ENCODE measurements at regions not wholly inside any gene's neighbourhood (a gene's known extent, or its start where the extent isn't known, plus 50 kb on each side); places are given as distances from the start of the nearest gene placed in this dataset.
"Not testable (repeated sequence)": the region's sequence is repeated elsewhere in the genome, so short reads cannot be mapped to it uniquely, and the experiment has no call there.

DNA sequence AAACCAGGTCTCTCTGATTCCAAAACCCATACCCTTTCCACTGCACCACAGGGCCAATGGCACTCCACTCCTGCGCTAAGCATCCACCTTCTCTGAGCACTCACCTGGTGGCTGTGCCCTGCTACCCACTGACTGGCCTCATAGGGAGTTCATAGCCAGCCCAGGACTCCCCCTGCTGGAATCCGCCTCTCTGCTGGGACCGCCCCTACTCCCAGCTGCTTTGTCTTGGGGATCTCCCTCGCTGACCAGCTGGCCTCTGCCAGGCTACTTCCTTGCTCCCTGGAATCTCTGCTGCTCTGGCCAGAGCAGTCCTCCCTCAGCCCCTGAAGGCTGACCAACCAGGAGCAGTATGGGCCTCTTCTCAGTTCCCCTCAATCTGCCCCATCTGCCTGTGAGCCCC is 129.7 kb downstream of the FAXC start:
- no peak for DNase-seq (ENCODE audit: low spot score)

DNA sequence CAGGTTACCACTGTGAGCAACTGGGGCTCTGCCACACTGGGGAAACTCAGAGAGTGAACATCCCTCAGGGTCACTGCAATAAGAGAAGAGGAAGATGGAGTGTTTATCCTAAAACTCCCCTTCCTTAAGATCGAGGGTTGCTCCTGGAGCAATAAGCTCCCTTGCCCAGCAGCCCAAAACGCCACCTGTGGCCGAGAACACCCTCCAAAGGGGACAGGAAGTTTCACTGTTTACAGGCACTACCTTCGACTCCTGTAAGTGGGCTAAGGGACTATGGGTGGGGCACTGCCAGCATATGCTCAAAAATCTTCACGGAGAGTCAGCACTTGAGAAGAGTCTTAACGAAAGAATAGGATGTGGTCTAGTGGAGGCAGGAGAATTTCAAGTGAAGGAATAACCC is 132.5 kb downstream of the FAXC start:
- no peak for DNase-seq (ENCODE audit: low spot score)

DNA sequence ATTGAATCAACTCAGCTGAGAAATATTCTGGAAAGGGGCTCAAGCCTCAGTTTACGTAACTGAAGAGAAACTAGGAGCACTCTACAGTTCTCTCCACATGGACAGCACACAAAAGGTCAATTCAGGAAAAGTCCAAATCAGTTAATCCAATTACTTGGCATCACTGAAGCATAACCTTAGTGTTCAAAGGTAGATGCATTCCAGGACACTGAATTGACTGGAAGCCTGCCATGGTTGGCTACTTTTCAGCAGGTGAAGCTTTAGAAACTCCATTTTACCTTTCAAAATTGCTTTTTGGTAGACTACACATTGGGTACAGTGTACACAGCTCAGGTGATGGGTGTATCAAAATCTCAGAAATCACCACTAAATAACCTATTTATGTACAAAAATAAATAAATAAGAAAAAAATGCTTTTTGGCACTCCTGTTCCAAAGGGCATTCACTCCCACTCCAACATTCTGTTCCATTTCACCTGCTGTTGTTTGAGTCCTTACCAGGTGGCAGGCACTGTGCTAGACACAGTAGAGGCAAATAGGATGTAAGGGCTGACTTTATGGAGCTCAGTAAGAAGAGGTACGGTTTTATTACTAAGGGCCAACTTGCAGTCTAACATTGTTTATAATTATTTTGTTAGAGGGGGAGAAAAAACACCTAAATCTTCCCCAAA is 153.4 kb downstream of the FAXC start:
- DNase-seq (ENCODE audit: low spot score), result no peak

DNA sequence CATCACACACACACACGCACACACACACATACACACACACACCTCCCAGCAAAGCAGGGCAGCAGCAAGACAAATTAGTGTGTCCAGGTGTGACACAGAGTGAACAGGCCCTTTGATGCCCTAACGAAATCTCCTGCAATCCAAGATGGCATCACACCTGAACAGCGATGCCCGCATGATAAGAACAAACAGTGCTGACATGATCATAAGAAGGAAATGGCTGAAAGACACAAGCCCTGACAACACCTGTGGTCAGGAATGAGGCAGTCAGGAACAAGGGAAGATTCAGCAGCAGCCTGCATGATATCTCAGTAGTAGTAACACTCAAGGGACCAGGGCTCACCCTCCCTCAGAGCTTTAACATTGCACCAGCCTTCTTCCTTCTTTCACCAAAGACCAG is 156.9 kb downstream of the FAXC start:
- no peak for DNase-seq (ENCODE audit: low spot score)

DNA sequence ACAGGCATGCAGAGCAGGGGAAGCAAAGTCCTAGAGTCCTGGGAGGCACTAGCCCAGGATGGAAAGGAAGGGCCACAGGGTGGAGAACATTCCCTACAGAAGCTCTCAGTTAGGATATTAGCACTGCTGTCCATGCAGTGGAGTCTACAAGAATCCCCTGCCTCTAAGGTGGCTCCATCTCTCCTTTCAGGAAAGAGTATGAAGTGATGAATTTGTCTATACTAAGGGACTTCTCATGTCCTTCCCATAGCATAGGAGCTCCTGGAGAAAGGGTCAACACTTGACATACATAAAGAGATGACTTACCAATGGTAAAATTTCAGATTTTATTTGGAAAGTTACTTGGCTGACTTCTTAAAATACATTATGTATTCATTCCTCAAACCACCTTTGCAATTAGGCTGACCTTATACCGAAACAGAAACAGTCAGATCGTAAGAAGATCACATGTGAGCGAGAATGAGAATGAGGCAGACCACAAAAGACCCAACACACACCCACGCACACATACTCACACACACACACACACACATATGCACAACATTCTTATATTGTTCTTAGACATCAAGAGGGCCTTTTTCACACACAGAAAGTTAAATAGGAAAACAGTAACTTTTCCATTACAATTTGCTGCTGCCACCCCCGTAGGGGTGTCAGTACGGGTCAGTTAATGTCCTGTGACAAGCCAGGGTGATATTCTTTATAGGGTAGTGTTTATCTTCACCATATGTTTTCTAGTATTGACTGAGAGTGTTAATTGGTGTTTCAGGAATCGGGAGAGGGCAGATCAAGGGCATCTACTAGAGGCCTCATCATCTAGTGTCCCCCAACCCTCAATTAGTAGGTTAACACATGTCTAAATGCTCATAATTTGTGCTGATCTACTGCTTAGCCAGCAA is 159.4 kb downstream of the FAXC start:
- DNase-seq (ENCODE audit: low spot score), result no peak

DNA sequence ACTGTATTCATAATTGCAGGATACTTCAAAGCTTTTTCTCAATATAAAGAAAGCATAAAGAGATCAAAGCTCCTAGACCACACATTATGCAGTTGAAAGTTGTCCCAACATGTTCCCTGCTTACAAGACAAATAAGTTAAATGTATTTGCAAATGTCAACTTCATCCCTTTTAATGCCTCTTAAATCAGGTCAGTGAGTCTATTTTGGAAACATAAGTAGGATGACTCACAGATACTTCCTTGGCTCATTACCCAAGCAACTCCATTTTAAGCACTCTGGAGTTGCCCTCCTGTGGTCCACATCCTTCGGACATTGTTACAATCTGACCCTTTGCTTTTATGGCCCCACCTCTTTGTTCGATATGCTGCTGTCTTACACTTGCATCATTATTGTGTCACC is 162.0 kb downstream of the FAXC start:
- no peak for DNase-seq (ENCODE audit: low spot score)

DNA sequence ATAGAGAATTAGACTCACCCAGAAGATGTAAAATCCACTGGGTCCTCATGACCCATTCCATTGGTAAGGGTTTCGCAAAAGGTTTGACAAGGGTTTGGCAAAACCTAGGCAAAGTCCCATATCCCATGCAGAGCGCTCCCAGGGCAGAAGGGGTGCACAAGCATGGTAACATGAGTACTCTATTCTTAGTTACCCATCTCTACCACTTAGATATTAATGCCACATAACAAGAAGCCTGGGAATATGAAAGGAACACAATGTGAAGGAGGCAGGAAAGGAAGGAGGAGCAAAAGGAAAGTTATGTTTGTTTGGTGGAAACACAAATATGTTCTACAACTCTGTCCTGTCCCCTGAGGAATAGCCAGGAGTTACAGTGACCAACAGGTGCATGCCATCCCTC is 163.1 kb downstream of the FAXC start:
- DNase-seq (ENCODE audit: low spot score), result no peak

DNA sequence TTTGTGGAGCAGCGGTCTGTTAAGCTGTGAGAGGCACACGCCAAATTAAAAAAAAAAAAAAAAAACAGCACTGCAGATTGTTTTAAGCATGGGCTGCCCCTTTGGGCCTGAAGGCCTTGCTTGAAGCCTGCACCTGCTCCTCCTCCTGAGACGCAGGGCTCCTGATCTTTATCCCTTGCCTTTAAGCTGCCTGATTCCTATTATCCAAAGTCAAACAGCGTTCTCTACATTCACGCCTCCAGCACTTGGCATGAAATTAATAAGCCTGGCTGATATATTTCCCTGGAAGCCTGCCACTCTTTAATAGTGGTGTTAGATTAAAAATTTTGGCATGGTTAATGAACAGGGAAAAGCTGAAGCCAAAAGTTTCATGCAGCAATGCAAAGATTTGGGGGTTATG is 163.9 kb downstream of the FAXC start:
- no peak for DNase-seq (ENCODE audit: low spot score)

DNA sequence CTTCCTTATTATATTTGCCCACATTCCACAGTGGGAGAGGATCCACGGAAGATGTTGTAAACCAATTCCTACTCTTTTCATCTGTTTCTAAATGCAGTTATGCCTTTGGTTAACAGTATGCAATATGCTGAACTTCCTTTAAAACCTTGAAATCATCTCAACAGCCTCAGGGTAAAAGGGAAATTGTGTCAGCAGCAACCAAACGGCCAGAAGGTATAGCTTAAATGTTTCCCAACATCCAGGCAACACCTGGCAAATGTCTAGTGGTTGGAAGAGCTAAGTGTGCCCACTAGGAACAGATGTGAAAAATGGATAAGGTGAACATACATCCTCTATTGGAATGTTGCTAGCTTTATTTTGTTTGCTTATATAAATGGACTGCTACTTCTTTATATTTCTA is 164.8 kb downstream of the FAXC start:
- DNase-seq (ENCODE audit: low spot score), result no peak

DNA sequence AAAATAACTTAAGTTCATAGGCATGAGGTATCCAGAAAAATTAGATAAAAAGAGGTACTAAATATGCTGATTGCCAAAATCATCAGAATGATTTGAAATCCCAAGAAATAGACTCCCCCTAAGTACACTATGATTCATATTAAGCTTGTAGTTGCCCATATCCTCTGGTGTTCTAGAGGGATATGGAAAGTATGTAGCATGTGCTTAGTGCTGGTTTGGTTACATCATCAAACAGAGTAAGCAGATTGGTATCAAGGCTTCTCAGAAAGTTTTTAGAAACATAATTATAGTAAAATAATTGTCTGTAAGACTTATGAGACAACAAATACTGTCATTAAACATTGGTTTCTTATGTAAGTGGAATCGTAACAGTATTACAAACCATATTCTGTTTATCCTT is 166.4 kb downstream of the FAXC start:
- no peak for DNase-seq (ENCODE audit: low spot score)

DNA sequence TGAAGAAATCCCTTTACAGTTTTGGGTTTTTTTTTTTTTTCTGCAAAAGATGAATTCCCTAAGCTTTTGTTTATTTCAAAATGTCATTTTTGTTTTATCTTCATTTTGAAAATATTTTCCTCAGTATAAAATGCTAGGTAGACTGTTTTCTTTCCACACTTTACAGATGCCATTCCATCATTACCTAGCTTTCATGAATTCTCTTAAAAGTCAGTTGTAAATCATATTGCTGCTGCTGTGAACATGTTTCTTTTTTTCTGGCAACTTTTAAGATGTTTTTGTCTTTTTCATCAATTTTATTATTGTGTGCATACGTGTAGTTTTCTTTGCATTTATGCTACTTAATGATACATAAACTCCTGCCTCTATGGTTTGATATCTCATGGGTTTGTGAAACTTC is 168.3 kb downstream of the FAXC start:
- no peak for DNase-seq (ENCODE audit: low spot score)

DNA sequence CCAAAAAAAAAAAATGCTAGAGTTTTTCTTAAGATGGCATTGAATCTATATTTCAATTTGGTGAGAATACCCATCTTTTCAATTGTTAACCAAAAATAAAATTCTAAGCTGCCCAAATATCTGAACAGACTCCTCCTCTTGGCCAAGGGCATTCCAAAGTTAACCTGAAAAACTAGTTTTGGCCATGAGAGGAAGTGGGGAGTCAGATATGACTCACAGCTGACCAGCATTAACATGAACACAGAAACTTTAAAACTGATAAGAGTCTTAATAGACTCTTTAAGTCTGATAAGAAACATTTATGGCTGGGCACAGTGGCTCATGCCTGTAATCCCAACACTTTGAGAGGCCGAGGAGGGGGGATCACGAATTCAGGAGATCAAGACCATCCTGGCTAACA is 171.3 kb downstream of the FAXC start:
- DNase-seq (ENCODE audit: low spot score), result no peak

DNA sequence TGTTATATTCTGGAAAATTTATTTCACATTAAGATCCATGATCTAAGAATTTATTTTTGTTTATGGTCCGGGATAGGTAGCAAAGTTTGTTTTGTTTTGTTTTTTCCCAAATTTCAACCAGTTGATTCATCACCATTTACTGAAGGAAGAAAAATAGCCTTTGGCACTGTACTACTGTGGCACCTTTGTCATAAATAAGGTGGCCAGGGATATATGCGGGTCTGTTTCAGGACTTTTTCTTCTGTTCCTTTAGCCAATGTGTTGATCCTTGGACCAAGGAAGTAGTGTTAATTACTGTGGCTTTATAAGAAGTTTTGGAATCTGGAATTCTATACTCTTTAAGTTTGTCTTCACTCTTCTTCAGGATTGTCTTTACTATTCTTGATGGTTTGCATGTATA is 171.7 kb downstream of the FAXC start:
- DNase-seq (ENCODE audit: low spot score), result no peak

DNA sequence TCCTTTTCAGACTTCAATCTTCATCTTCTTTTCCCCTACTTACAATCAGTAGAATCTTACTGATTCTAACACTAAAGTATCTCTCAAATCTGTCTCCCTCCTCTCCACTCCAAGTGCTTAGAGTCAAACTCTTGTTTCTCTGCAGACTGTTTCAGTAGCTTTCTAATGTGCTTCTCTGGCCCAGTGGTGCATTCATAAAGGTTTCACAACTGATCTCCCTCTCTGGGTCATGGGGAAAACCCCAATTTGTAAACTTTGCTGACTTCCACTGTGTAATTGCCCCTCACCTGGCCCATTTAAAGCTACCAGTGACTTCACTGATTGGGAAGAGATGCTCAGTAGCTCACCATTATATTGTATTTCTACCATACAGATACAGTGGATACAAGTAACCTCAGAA is 183.6 kb downstream of the FAXC start:
- no peak for DNase-seq (ENCODE audit: low spot score)

DNA sequence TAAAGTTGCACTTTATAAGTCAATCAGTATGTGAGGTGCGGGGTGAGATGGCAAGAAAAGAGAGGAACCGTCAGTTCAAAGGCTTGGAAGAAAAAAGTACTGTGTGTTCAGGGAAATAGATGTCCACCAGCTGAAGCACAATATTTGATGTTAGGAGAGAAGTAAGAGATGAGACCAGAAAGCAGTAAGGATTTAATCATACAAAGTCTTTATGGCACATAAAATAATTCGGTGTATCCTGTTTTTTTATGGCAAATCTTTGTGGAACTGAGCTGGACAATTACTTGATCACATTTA is 197.2 kb downstream of the FAXC start:
- no peak for DNase-seq (ENCODE audit: low spot score)

DNA sequence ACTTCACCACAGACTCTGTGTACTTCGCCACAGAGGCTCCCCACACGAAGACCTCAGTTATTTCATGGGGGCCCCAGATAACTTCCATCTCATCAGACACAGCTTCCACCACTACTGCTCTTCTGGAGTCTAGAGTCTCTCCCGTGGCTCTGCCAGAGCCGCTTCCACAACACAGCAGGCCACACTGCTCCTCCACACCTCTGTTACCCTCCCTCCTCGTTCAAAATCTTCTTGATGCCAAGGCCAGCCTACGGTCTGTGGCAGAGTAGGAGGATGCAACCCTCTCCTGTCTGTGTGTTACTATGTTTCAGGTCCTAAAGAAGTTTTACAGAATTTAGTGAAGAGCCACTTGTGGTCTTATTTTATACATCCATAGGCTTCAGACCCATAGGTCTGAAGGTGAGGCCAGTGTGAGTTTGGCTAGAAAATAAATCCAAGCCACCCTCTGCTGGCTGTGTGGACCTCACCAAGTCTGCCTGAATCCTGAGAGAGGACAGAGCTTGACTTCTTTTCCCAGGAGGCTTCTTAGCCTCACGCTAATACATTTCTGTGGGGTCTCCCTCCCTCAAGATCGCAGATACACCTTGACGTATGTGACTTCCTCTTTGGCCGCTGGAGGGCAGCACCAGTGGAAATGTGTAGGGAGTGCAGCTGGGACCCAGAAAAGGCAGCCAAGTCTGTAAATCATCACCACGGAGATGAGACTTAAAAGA is 197.7 kb downstream of the FAXC start:
- DNase-seq (ENCODE audit: low spot score), result peak; percentile 37

DNA sequence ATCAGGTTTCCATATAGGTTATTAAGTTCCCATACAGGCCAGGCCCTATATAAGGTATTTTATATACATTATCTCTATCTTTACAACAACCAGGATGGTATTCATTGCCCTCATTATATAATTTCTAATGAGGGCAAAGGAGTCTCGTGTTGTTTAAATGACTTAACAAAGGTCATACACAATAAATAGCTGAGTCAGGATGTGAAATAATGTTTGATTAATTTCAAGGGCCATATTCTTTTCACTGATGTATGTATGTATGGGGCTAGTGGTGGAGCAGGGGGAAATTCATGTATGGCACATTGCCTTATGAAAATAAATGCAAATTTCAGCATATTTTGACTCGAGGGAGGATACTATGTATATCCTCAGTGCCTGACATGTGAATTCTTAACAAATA is 200.7 kb downstream of the FAXC start:
- DNase-seq (ENCODE audit: low spot score), result no peak

DNA sequence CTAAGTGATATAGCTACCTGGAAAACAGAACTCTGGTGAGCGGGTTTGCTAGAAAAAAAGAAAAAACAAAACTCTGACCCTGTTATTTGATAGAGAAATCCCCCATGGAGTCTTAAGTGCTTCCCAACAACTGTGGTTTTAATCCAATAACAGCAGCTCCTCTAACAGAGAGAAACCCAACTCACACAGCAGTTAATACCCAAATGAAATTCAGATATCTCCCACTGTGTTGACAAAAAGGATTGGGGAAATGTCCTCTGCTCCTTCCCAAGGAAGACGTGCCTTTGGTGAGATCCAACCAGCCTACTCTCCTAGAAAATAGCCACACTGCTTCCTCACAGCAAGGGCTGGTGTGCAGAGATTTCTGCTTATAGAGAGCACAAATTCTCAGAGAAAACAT is 200.4 kb upstream of the FBXL4 start:
- no peak for DNase-seq (ENCODE audit: low spot score)

DNA sequence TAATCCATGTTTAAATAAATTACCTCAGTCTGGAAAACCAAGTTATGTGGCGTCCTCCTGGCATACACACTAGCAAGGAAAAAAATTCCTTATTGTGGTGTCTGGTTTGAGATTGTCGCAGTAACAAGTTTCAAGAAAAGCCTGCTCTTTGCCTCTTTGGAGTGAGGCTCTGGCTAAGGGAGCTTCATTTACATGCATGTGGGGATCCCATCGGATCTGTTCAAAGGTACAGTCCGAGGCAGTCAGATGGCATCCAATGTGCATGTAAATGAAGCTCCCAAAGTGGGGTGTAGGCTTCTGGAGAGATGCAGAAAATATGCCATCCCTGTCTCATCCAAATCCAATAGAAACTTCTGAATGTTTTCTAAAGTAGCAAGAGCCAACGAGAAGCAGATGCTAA is 199.5 kb upstream of the FBXL4 start:
- no peak for DNase-seq (ENCODE audit: low spot score)

DNA sequence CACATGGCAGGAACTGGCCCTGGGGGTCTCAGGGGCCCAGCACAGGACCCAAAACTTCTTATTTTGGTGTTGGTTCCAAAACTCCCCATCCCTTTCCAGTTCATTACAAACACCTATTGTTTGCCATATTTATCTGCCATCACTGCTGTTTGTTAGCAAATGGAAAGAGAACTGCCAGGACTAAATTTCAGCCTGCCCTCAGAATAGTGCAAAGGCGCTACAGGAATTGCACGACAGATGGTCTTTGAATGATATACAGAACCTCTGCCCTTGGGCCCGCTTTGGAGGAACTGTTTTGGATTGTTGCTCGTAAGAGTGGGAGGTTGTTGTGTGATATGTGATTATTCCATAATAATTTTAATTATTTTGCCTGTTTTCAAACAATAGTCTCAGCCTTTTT is 199.0 kb upstream of the FBXL4 start:
- no peak for DNase-seq (ENCODE audit: low spot score)

DNA sequence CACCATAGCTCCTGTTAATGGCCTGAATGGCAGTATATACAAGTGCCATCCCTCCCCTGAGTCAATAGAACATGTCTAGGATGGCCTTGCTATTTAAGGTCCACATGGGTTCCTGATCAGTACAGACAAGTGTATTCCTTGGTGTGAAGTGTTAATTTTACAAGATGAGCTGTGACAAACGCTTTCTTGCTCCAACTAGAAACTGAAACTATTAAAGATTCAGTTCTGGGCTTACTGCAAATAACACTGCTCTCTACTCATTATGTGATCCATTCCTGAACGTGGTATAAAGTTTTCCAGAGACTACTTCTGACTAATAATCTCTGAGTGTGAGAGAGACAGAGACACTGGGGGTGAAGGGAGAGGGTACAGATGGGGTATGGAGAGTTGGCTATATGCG is 198.0 kb upstream of the FBXL4 start:
- DNase-seq (ENCODE audit: low spot score), result no peak

DNA sequence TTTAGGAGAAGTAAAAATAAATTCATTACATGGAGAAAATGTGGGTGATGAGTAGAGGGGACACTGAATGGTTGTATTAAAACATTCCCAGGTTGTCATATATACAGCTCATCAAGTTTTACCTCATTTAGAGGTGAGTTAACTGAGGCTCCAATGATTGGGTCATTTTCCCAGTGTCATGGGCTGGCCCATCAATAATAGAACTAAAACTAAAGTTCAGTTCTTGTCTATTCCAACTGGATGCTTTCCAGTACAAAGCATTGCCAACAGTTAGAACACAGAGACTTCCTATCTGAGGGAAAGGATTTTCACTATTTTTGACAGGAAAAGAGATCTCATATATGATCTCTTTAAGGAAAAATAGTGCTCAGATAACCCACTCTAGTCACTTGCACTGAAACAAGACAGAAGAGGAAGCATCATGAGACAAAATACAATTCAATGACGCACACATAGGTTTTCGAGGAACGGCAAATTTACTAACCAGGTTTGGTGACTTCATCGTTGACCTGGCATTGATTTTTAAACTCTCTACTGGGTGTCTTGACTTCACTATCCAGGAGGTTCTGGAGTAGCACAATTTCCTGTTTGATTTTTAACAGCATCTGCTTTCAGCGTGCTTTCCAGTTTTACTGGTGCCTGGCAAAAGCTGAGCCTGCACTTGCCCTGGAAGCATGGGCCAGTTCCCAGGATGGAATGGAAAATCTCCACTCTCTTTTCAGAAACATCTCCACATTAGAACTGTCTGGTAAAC is 195.5 kb upstream of the FBXL4 start:
- no peak for DNase-seq (ENCODE audit: low spot score)

DNA sequence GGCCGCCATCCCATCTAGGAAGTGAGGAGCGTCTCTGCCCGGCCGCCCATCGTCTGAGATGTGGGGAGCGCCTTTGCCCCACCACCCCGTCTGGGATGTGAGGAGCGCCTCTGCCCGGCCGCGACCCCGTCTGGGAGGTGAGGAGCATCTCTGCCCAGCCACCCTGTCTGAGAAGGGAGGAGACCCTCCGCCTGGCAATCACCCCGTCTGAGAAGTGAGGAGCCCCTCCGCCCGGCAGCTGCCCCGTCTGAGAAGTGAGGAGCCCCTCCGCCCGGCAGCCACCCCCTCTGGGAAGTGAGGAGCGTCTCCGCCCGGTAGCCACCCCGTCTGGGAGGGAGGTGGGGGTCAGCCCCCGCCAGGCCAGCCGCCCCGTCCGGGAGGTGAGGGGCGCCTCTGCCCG is 194.2 kb upstream of the FBXL4 start:
- not testable (repeated sequence) for DNase-seq (ENCODE audit: low spot score)
